Right renal pelvis (tissue), 4 donors: ENCODE measurements at regions not wholly inside any gene's neighbourhood (a gene's known extent, or its start where the extent isn't known, plus 50 kb on each side); places are given as distances from the start of the nearest gene placed in this dataset.

ENCODE experiments used
- DNase-seq, 4 donors: peaks; one replicate each; pipeline ENCODE4 v3.0.0-alpha.2; 2013; ENCODE audit warnings: low read depth in 4 of 4, low spot score in 3 of 4, missing footprints in 1 of 4

DNA sequence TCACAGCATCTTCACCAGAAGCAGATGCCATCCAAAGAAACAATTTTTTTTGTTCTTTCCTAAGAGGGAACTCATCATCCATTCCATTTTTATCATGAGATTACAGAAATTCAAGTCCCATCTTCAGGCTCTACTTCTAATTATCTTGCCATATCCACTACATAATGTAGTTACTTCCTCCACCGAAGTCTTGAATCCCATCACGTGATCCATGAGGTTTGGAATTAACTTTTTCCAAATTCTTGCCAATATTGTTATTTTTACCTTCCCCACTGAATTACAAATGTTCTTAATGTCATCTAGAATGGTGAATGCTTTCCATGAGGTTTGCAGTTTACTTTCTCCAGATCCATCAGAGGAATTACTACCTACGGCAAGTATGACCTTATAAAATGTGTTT lies 1014.7 kb upstream of the LRRN3 start:
- no peak for DNase-seq

DNA sequence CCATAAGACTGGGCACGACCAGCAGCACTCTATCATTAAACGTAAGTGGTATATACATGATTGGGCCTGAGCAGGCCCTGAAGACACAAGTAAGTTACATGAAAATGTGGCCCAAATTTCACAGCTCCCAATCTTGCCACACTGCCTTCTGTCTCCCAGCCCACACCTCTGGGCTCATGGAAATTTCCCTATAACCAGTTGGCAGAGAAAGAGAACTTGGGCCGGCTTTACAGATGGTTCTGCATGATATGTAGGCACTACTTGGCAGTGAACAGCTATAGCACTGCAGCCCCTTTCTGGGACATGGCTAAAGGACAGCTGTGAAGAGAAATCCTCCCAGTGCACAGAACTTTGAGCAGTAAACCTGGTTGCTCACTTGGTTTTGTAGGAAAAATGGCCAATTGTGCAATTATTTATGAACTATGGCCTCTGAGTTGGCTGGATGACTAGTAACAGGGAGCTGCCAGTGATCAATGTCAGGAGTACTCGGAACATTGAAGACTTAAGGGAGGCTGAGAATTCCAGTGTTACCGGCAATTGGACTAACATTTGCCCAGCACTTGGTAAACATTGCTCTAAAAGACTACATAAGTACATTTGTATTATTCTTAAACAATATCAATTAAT lies 1006.6 kb upstream of the LRRN3 start:
- DNase-seq: no peak

DNA sequence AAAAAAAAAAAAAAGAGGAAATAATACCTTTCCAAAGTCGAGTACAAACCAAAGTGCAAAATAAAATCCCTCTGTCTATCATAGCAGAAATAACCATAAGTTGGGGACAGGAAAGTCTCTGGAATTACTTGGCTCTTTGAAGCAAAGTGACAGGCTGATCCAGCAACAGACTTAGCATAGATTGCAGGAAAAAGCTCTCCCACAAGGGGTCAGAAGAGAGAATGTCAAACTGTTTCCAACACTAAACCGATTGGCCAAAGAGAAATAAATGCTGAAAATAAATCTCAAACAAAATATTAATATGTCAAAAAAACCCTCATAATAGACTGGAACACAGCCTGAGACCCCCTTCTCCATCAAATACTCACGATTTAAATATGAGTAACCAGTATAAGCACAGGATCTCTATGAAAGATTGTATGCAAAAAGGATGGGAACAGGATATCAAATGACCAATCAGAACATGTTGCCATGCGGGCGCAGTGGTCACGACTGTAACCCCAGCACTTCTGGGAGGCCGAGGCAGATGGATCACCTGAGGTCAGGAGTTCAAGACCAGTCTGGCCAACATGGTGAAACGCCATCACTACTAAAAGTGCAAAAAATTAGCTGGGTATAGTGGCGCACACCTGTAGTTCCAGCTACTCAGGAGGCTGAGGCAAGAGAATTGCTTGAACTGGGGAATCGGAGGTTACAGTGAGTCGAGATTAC lies 1000.7 kb upstream of the LRRN3 start:
- DNase-seq: no peak

DNA sequence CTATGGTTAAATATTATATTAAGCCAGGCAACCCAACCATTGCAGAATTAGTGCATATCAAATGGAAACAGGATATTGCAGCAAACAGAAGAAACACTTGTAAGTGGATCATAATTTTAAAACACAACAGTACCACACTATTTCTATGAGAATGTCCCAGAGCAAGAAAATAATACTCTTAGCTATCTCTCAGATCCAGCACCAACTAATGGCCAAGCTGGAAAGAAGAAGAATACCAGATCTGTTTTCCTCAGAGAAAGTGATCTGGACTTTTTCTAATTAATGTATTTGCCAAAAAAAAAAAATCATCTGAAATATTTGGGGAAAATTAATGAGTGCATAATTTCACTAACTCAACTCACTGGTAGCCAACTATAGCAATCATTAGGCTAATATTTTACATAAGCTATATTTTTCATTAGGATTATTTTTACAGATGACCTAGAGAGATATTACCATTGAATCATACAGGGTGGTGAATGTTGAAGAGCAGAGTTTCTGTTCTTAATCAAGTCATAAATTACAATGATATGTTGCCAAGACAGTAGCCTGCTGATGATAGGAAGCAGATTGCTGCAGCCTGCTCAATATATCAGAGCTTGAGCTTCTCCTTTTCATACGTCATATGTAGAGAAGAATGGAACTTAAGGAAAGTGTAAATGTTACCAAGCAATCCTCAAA lies 995.4 kb upstream of the LRRN3 start:
- no peak for DNase-seq

- DNase-seq: no peak
Measured at GRCh38 chr7:110104243-110104642, 986.7 kb upstream of the LRRN3 start.

- DNase-seq: no peak
Measured at GRCh38 chr7:110105307-110105706, 985.6 kb upstream of the LRRN3 start.

- DNase-seq: no peak
Measured at GRCh38 chr7:110105840-110106239, 985.1 kb upstream of the LRRN3 start.

GRCh38 chr7:110119883-110120581 lies 970.9 kb upstream of the LRRN3 start:
- DNase-seq: no peak

DNA sequence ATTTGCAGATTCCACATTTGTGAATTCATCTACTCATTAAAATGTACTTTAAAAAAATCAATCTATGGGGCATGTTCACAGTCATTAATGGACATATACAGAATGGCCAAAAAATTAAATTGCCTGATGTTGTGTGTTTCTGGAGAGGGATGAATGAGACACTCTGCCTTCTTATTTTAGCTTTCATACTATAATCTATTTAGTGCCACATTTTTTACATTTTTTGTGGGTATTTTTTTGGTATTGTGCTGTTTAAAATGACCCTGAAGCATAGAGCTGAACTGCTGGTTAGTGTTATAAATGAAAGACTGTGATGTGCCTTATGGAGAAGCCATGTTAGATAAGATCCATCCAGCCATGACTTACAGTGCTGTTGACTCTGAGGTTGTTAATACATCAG lies 961.8 kb upstream of the LRRN3 start:
- no peak for DNase-seq

GRCh38 chr7:110130669-110131068 lies 960.3 kb upstream of the LRRN3 start:
- DNase-seq: no peak

DNA sequence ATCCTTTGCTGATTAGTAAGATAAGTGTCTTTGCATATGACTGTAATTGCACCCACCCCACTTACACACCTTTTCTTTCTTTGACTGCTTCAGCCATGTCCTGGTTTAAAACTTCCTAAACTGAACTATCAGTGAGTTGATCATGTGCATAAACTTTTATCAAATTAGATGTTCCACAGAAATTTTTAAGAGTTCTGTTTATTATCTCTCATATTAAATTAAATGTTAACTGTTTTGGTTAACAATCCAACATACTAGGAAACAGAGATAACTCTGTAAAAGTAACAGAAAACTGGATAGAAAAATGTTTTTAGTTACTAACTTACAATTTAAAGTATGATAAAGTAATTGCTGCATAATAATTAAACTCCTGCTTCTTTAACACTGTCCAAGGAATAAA lies 959.6 kb upstream of the LRRN3 start:
- DNase-seq: no peak

GRCh38 chr7:110139056-110139455 lies 951.9 kb upstream of the LRRN3 start:
- no peak for DNase-seq

DNA sequence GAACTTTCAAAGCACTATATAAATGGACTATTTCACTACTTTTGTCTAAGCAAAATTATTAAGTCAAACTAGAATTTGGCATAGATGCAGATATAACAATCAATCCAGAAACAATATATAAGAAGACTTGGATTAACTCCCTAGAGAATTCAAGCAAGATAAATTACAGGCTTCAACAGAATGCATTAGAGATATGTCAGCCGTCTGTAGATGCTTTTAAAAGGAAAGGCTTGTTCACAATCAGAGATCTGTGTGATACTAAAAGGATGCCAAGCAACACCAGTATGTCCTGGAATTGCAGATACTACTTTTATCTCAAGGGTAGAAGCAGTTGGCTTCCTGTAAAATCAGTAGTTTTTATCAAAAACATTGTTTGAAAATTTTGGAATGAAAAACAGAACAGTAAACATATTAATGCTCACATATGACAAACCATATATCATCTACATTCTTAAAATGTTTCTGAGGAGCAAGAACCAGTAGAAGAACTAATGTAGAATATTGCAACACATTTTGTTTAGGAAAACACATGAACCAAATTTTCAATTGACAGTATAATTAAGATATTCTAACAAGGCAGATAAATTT lies 947.9 kb upstream of the LRRN3 start:
- no peak for DNase-seq

- DNase-seq: no peak
Measured at GRCh38 chr7:110144599-110144998, 946.3 kb upstream of the LRRN3 start.

DNA sequence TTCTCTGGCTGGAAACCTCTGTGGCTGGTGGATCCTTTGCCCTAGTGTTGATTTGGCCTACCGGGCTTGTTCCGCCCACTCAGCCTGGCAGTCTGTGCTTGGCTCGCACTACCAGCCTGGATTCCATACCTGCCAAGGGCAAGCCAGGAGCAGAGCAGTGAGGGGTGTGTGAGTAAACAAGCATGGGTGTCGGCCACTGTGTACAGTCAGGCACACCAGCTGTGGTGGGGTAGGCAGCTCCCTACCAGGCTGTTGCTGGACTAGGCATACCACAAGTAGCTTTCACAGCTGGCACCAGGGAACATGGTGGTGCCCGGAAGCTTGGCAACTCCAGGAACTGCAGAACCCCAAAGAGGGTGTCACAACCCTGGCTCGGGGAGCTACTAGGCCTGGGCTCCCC lies 942.9 kb upstream of the LRRN3 start:
- no peak for DNase-seq

GRCh38 chr7:110153222-110153621 lies 937.7 kb upstream of the LRRN3 start:
- no peak for DNase-seq

- no peak for DNase-seq
Measured at GRCh38 chr7:110156511-110156910, 934.4 kb upstream of the LRRN3 start.

DNA sequence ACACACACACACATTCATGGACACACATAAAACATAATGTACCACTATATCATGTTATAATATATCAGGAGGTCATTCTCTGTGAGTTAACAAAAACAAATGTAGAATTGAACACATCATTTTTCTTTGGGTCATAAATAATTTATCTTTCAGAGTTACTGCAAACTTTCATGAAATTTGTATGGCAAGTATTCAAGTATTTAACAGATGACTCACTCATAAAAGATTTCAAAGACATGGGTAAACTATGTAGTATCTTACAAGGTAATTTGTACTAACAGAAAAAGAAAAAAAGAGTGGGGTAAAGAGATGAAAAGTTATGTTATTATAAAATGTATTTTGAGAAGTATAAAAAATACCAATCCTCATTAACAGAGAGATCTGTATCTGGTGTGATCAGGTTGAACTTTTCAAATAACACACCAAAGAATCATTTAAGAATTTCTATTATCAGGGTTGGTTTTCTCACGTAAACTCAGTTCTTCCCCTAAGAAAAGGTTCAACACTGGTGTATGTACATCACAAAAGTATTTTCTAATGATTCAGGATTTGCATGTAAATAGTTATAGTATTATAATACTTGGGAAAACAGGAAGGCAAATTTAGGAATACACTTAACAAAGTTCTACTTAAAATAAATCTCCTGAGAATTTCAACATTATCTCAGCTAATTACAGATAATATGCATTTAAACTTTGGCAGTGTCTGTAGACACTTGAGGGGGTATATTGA lies 933.1 kb upstream of the LRRN3 start:
- DNase-seq: no peak

- no peak for DNase-seq
Measured at GRCh38 chr7:110168010-110168409, 922.9 kb upstream of the LRRN3 start.

GRCh38 chr7:110170841-110171240 lies 920.1 kb upstream of the LRRN3 start:
- no peak for DNase-seq
